Activated CD4-positive, alpha-beta T cell treated with anti-CD3 and anti-CD28 coated beads for 48 hours (primary cell): ENCODE measurements at regions not wholly inside any gene's neighbourhood (a gene's known extent, or its start where the extent isn't known, plus 50 kb on each side); places are given as distances from the start of the nearest gene placed in this dataset.
A peak's percentile ranks its signal among the peaks of the same experiment; 100 is the strongest.

ENCODE experiments used
- DNase-seq: peaks from one replicate; pipeline ENCODE4 v3.0.0-alpha.2; 2020

GRCh38 chr6:10465629-10466499, 51.0 kb upstream of the TFAP2A start:
- DNase-seq: peak; percentile 48
